Neuron (in vitro differentiated cells): ENCODE measurements at regions not wholly inside any gene's neighbourhood (a gene's known extent, or its start where the extent isn't known, plus 50 kb on each side); places are given as distances from the start of the nearest gene placed in this dataset.
"Not testable (repeated sequence)": the region's sequence is repeated elsewhere in the genome, so short reads cannot be mapped to it uniquely, and the experiment has no call there.

ENCODE experiments used
- H2AFZ ChIP-seq: one replicate; pipeline ENCODE4 v1.6.1; 2013; ENCODE audit warnings: low read depth, mild to moderate bottlenecking, inconsistent platforms, low read length, moderate library complexity
- H3K27me3 ChIP-seq: one replicate; pipeline ENCODE4 v1.6.1; 2013; ENCODE audit warnings: low read length; ENCODE audit not compliant: insufficient read depth
- H3K36me3 ChIP-seq: one replicate; pipeline ENCODE4 v1.6.1; 2013; ENCODE audit warnings: low read length; ENCODE audit not compliant: insufficient read depth
- H3K4me1 ChIP-seq: one replicate; pipeline ENCODE4 v1.6.1; 2013; ENCODE audit warnings: low read length; ENCODE audit not compliant: insufficient read depth
- H3K4me3 ChIP-seq: 2 replicates; pipeline ENCODE4 v1.5.1; 2013; ENCODE audit warnings: mild to moderate bottlenecking, low read length, moderate library complexity
- H3K9me3 ChIP-seq: one replicate; pipeline ENCODE4 v1.6.1; 2013; ENCODE audit warnings: low read length

DNA sequence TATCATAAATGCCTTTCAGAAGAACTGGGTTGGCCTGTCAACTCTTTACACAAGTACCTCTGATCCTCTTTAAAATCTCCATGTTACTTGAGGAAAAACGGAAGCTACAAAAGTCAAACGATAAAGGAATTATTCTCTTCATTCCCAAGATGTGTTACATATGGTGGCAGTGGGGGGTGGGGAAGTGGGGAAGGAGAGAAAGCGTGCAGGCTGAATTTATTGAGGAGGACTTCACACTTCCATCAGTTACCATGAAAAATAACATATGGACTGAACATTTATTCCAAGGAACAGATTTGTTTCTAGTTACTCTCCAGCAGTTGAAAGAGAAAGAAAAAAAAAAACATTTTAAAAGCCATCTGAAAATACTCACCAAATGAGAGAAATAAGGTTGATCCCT, 474.4 kb upstream of the DCN start:
- no peak overlapping the region for H2AFZ ChIP-seq
- no peaks in the 10 kb centered on the region for H3K9me3 ChIP-seq
- H3K36me3 ChIP-seq, result no peaks in the 10 kb centered on the region
- no peak overlapping the region for H3K4me3 ChIP-seq
- H3K4me1 ChIP-seq, result peaks cover 9% of the 10 kb centered on the region
- H3K27me3 ChIP-seq, result no peaks in the 10 kb centered on the region

GRCh38 chr12:91655966-91656365, 473.3 kb upstream of the DCN start:
- Histone ChIP-seq H3K9me3 (no peaks in the 10 kb centered on the region), H2AFZ (no peak overlapping the region), H3K36me3 (no peaks in the 10 kb centered on the region), H3K4me3 (no peak overlapping the region), H3K4me1 (peaks cover 9% of the 10 kb centered on the region), H3K27me3 (no peaks in the 10 kb centered on the region)

DNA sequence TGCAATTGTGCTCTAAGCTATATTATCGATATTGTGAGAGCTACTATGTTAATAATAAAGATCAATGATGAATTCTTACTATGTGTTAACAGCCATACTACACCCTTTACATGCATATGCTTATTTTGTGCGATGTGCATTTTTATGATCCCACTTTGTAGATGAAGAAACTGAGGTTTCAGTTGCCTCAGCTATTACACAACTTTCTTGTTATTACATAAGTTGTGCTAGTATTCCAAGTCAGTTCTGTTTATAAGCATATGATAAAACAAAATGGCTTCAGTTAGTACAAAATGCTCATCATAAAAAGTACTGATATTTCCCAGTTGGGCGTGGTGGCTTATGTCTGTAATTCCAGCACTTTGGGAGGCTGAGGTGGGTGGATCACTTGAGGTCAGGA, 471.5 kb upstream of the DCN start:
- Histone ChIP-seq H3K36me3 (no peaks in the 10 kb centered on the region), H2AFZ (no peak overlapping the region), H3K4me1 (peaks cover 9% of the 10 kb centered on the region), H3K27me3 (no peaks in the 10 kb centered on the region), H3K4me3 (no peak overlapping the region), H3K9me3 (peaks cover 3% of the 10 kb centered on the region)

GRCh38 chr12:91651728-91652127, 469.1 kb upstream of the DCN start:
- H3K4me3 ChIP-seq, result no peak overlapping the region
- H3K36me3 ChIP-seq, result no peaks in the 10 kb centered on the region
- H2AFZ ChIP-seq, result no peak overlapping the region
- peaks cover 5% of the 10 kb centered on the region for H3K4me1 ChIP-seq
- no peaks in the 10 kb centered on the region for H3K27me3 ChIP-seq
- peaks cover 3% of the 10 kb centered on the region for H3K9me3 ChIP-seq

- Histone ChIP-seq H3K4me3 (no peak overlapping the region), H3K27me3 (no peaks in the 10 kb centered on the region), H2AFZ (no peak overlapping the region), H3K36me3 (no peaks in the 10 kb centered on the region), H3K4me1 (peaks cover 4% of the 10 kb centered on the region), H3K9me3 (no peaks in the 10 kb centered on the region)
Observed at GRCh38 chr12:91643763-91644162, 461.1 kb upstream of the DCN start.

DNA sequence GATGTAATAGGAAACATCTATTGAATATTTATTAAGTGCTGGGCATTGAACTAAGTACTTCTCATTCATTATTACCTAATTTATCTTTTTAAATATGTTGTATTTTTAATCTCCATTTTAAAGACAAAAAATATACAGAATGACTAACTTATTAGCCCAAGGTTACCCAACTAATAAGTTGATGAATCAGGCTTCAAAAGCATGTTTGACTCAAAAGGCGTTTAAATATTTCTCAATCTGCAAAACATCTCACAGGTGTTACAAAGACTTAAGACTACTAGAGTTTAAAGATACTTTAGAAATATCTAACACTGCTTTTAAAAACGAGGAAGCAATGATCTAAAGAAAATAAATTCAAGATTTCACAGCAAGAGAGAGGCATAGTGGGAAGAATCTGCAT, 457.4 kb upstream of the DCN start:
- H3K27me3 ChIP-seq, result no peaks in the 10 kb centered on the region
- no peaks in the 10 kb centered on the region for H3K4me1 ChIP-seq
- H3K4me3 ChIP-seq, result no peak overlapping the region
- no peak overlapping the region for H2AFZ ChIP-seq
- no peaks in the 10 kb centered on the region for H3K9me3 ChIP-seq
- H3K36me3 ChIP-seq, result no peaks in the 10 kb centered on the region

DNA sequence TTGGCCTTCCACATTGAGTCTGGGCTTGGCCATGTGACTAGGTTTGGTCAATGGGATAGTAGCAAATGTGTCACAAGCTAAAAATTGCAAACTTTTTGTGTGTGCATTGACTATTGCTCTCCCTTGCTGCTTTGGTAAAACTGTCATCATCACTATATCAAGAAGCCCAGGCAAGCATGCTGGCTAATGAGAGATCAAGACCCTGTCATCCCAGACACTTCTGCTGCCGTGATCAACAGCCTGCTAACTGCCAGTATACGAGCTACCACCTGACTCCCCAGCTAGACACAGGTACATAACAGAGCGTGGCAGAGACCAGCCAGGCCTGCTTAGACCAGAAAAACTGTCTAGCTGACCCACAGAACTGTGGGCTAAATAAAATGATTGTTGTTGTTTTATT, 456.7 kb upstream of the DCN start:
- no peak overlapping the region for H3K4me3 ChIP-seq
- H2AFZ ChIP-seq, result no peak overlapping the region
- no peaks in the 10 kb centered on the region for H3K9me3 ChIP-seq
- no peaks in the 10 kb centered on the region for H3K27me3 ChIP-seq
- H3K36me3 ChIP-seq, result no peaks in the 10 kb centered on the region
- H3K4me1 ChIP-seq, result no peaks in the 10 kb centered on the region

GRCh38 chr12:91637789-91638624, 455.4 kb upstream of the DCN start:
- no peak overlapping the region for H2AFZ ChIP-seq
- H3K36me3 ChIP-seq, result no peaks in the 10 kb centered on the region
- no peaks in the 10 kb centered on the region for H3K9me3 ChIP-seq
- H3K4me3 ChIP-seq, result no peak overlapping the region
- no peaks in the 10 kb centered on the region for H3K4me1 ChIP-seq
- no peaks in the 10 kb centered on the region for H3K27me3 ChIP-seq

GRCh38 chr12:91636721-91637120, 454.1 kb upstream of the DCN start:
- Histone ChIP-seq H3K4me3 (no peak overlapping the region), H3K27me3 (no peaks in the 10 kb centered on the region), H3K4me1 (no peaks in the 10 kb centered on the region), H3K9me3 (no peaks in the 10 kb centered on the region), H2AFZ (no peak overlapping the region), H3K36me3 (no peaks in the 10 kb centered on the region)

DNA sequence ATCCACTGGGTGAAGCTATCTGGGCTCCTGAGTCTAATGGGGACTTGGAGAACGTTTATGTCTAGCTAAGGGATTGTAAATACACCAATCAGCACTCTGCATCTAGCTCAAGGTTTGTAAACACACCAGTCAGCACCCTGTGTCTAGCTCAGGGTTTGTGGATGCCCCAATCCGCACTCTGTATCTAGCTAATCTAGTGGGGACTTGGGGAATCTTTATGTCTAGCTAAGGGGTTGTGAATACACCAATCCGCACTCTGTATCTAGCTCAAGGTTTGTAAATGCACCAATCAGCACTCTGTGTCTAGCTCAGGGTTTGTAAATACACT, 451.7 kb upstream of the DCN start:
- not testable (repeated sequence) for H2AFZ ChIP-seq, H3K4me3 ChIP-seq, H3K36me3 ChIP-seq, H3K27me3 ChIP-seq, H3K4me1 ChIP-seq, H3K9me3 ChIP-seq

DNA sequence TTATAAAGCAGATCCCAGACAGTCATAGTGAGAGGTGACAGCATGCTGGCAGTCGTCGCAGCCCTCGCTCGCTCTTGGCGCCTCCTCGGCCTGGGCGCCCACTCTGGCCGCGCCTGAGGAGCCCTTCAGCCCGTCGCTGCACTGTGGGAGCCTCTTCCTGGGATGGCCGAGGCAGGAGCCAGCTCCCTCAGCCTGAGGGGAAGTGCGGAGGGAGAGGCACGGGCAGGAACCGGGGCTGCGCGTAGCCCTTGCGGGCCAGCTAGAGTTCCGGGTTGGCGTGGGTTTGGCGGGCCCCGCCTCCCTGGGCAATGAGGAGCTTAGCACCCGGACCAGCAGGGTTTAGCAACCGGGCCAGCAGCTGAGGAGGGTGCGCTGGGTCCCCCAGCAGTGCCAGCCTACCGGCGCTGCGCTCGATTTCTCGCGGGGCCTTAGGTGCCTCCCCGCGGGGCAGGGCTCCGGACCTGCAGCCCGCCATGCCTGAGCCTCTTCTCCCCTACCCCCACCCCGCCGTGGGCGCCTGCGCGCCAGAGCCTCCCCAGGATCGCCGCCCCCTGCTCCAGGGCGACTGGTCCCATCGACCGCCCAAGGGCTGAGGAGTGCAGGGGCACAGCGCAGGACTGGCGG, 451.2 kb upstream of the DCN start:
- H3K36me3 ChIP-seq, result no peaks in the 10 kb centered on the region
- H3K4me1 ChIP-seq, result peaks cover 9% of the 10 kb centered on the region
- H3K27me3 ChIP-seq, result no peaks in the 10 kb centered on the region
- no peak overlapping the region for H3K4me3 ChIP-seq
- H2AFZ ChIP-seq, result no peak overlapping the region
- H3K9me3 ChIP-seq, result no peaks in the 10 kb centered on the region

- H3K27me3 ChIP-seq, result no peaks in the 10 kb centered on the region
- peaks cover 9% of the 10 kb centered on the region for H3K4me1 ChIP-seq
- no peak overlapping the region for H3K4me3 ChIP-seq
- H3K9me3 ChIP-seq, result no peaks in the 10 kb centered on the region
- H3K36me3 ChIP-seq, result no peaks in the 10 kb centered on the region
- no peak overlapping the region for H2AFZ ChIP-seq
Observed at GRCh38 chr12:91633206-91633605, 450.6 kb upstream of the DCN start.

DNA sequence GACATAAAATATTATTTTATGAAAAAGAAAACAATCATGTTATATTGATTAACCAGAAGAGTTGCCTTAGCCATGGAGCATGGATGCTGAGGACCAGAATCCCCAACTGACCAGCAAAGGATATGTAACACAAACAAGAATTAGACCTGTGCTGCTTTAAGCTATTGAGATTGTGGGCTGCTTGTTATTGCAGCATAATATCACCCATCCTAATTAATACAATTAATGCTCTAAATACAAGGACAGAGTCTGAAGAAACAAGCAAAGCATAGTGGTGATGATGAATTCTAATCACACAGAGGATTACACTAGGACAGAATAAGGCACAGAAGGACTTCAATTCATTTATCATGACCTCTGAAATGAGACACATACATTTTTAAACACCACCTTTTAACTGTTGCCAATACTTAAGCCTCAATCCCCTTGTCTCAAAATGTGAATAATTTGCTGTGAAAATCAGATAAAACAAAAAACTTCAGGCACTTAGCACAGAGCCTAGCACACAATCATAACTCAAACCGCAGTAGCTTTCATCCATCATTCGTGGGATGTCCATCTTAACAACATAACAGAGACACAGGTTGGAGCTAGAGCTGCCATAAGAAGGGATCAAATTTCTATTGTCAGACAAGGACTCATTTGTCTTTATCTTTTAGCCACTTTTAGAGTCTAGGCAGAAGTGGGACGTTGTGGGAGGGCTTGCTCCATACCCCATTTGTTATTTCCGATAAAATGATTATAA, 449.6 kb upstream of the DCN start:
- Histone ChIP-seq H3K36me3 (no peaks in the 10 kb centered on the region), H2AFZ (no peak overlapping the region), H3K4me1 (peaks cover 9% of the 10 kb centered on the region), H3K9me3 (peaks cover 2% of the 10 kb centered on the region), H3K27me3 (no peaks in the 10 kb centered on the region), H3K4me3 (no peak overlapping the region)
